Activated naive CD4-positive, alpha-beta T cell treated with anti-CD3 and anti-CD28 coated beads, Interleukin-2, amount 10 ng/mL, durations not matched to agents 7 days and 5 days (primary cell): ENCODE measurements at regions not wholly inside any gene's neighbourhood (a gene's known extent, or its start where the extent isn't known, plus 50 kb on each side); places are given as distances from the start of the nearest gene placed in this dataset.

ENCODE experiments used
- CTCF ChIA-PET: fragments of 350-600 bp; sonication (Branson Sonifier 250); formaldehyde crosslinking; loops from one replicate; lab custom pipeline; 2021; ENCODE audit warnings: antibody characterized with exemption; lab: Charles Lee
- DNase-seq: peaks from one replicate; pipeline ENCODE4 v3.0.0-alpha.2; 2020
- H3K27ac Mint-ChIP-seq: one replicate; pipeline ENCODE4 v1.8.0; 2021; ENCODE audit warnings: mild to moderate bottlenecking, moderate library complexity, mixed read lengths
- H3K27me3 Mint-ChIP-seq: one replicate; pipeline ENCODE4 v1.8.0; 2021; ENCODE audit warnings: mild to moderate bottlenecking, mixed read lengths
- H3K36me3 Mint-ChIP-seq: one replicate; pipeline ENCODE4 v1.8.0; 2021; ENCODE audit warnings: mixed read lengths
- H3K4me1 Mint-ChIP-seq: one replicate; pipeline ENCODE4 v1.8.0; 2021; ENCODE audit warnings: mixed read lengths
- H3K4me3 Mint-ChIP-seq: one replicate; pipeline ENCODE4 v1.8.0; 2021; ENCODE audit warnings: mild to moderate bottlenecking, moderate library complexity, mixed read lengths
- H3K9me3 Mint-ChIP-seq: one replicate; pipeline ENCODE4 v1.8.0; 2021; ENCODE audit warnings: mixed read lengths

- H3K27ac Mint-ChIP-seq: no peak overlapping the region
- no peaks in the 10 kb centered on the region for H3K4me1 Mint-ChIP-seq
- CTCF ChIA-PET: no interaction called here
- no peaks in the 10 kb centered on the region for H3K9me3 Mint-ChIP-seq
- H3K27me3 Mint-ChIP-seq: peaks cover 38% of the 10 kb centered on the region
- H3K36me3 Mint-ChIP-seq: no peaks in the 10 kb centered on the region
- no peak for DNase-seq
- H3K4me3 Mint-ChIP-seq: no peak overlapping the region
Observed at GRCh38 chr6:40732878-40733277, 145.7 kb upstream of the LRFN2 start.

- Mint-ChIP-seq H3K9me3 (no peaks in the 10 kb centered on the region), H3K4me3 (no peak overlapping the region), H3K27ac (no peak overlapping the region), H3K4me1 (no peaks in the 10 kb centered on the region), H3K27me3 (peaks cover 15% of the 10 kb centered on the region), H3K36me3 (no peaks in the 10 kb centered on the region)
- no peak for DNase-seq
- CTCF ChIA-PET: no interaction called here
Observed at GRCh38 chr6:40728643-40729042, 141.5 kb upstream of the LRFN2 start.

- CTCF ChIA-PET: no interaction called here
- no peak overlapping the region for H3K4me3 Mint-ChIP-seq
- no peak for DNase-seq
Observed at GRCh38 chr6:40727271-40727670, 140.1 kb upstream of the LRFN2 start.

GRCh38 chr6:40726853-40727252 is 139.7 kb upstream of the LRFN2 start:
- Mint-ChIP-seq H3K4me3 (no peak overlapping the region), H3K27ac (no peak overlapping the region), H3K36me3 (no peaks in the 10 kb centered on the region), H3K4me1 (no peaks in the 10 kb centered on the region), H3K9me3 (no peaks in the 10 kb centered on the region), H3K27me3 (peaks cover 14% of the 10 kb centered on the region)
- CTCF ChIA-PET: no interaction called here
- no peak for DNase-seq

More at GRCh38 chr6:40727271-40727670, 140.1 kb upstream of the LRFN2 start:
- Mint-ChIP-seq H3K27me3 (peaks cover 14% of the 10 kb centered on the region), H3K9me3 (no peaks in the 10 kb centered on the region), H3K36me3 (no peaks in the 10 kb centered on the region), H3K27ac (no peak overlapping the region), H3K4me1 (no peaks in the 10 kb centered on the region)

- no peak overlapping the region for H3K4me3 Mint-ChIP-seq
- no peaks in the 10 kb centered on the region for H3K36me3 Mint-ChIP-seq
- peaks cover 4% of the 10 kb centered on the region for H3K4me1 Mint-ChIP-seq
- H3K9me3 Mint-ChIP-seq: no peaks in the 10 kb centered on the region
- CTCF ChIA-PET: interaction anchor here (1.4 kb wide), 1 partner anchor 80 kb away, joined by 3 read pairs; no protein-coding TSS in a partner anchor
- peaks cover 13% of the 10 kb centered on the region for H3K27me3 Mint-ChIP-seq
- DNase-seq: no peak
- H3K27ac Mint-ChIP-seq: no peak overlapping the region
Observed at GRCh38 chr6:40725390-40725789, 138.2 kb upstream of the LRFN2 start.

- no peak for DNase-seq
- Mint-ChIP-seq H3K9me3 (no peaks in the 10 kb centered on the region), H3K36me3 (no peaks in the 10 kb centered on the region), H3K4me3 (no peak overlapping the region), H3K4me1 (peaks cover 8% of the 10 kb centered on the region), H3K27ac (no peak overlapping the region), H3K27me3 (peaks cover 8% of the 10 kb centered on the region)
- CTCF ChIA-PET: interaction anchor here (1.4 kb wide), 1 partner anchor 81 kb away, joined by 3 read pairs; no protein-coding TSS in a partner anchor
Observed at GRCh38 chr6:40724886-40725285, 137.7 kb upstream of the LRFN2 start.

GRCh38 chr6:40723967-40724366 is 136.8 kb upstream of the LRFN2 start:
- Mint-ChIP-seq H3K4me3 (no peak overlapping the region), H3K27me3 (peaks cover 4% of the 10 kb centered on the region), H3K27ac (no peak overlapping the region), H3K4me1 (peaks cover 17% of the 10 kb centered on the region), H3K9me3 (no peaks in the 10 kb centered on the region), H3K36me3 (no peaks in the 10 kb centered on the region)
- CTCF ChIA-PET: no interaction called here
- DNase-seq: no peak

GRCh38 chr6:40722553-40723258 is 135.5 kb upstream of the LRFN2 start:
- H3K4me3 Mint-ChIP-seq: no peak overlapping the region
- DNase-seq: no peak
- peaks cover 4% of the 10 kb centered on the region for H3K27me3 Mint-ChIP-seq
- H3K36me3 Mint-ChIP-seq: no peaks in the 10 kb centered on the region
- no peak overlapping the region for H3K27ac Mint-ChIP-seq
- H3K4me1 Mint-ChIP-seq: peaks cover 17% of the 10 kb centered on the region
- H3K9me3 Mint-ChIP-seq: no peaks in the 10 kb centered on the region
- CTCF ChIA-PET: no interaction called here

- CTCF ChIA-PET: no interaction called here
- DNase-seq: no peak
- peaks cover 17% of the 10 kb centered on the region for H3K4me1 Mint-ChIP-seq
- no peak overlapping the region for H3K4me3 Mint-ChIP-seq
- H3K27ac Mint-ChIP-seq: no peak overlapping the region
- H3K27me3 Mint-ChIP-seq: peaks cover 4% of the 10 kb centered on the region
- no peaks in the 10 kb centered on the region for H3K36me3 Mint-ChIP-seq
- no peaks in the 10 kb centered on the region for H3K9me3 Mint-ChIP-seq
Observed at GRCh38 chr6:40722091-40722490, 134.9 kb upstream of the LRFN2 start.

GRCh38 chr6:40721271-40721952 is 134.2 kb upstream of the LRFN2 start:
- H3K36me3 Mint-ChIP-seq: no peaks in the 10 kb centered on the region
- no peak overlapping the region for H3K4me3 Mint-ChIP-seq
- H3K9me3 Mint-ChIP-seq: no peaks in the 10 kb centered on the region
- peaks cover 4% of the 10 kb centered on the region for H3K27me3 Mint-ChIP-seq
- CTCF ChIA-PET: no interaction called here
- no peak for DNase-seq
- H3K27ac Mint-ChIP-seq: no peak overlapping the region
- H3K4me1 Mint-ChIP-seq: peaks cover 17% of the 10 kb centered on the region

- no peaks in the 10 kb centered on the region for H3K9me3 Mint-ChIP-seq
- H3K36me3 Mint-ChIP-seq: no peaks in the 10 kb centered on the region
- CTCF ChIA-PET: no interaction called here
- no peak overlapping the region for H3K4me3 Mint-ChIP-seq
- peaks cover 5% of the 10 kb centered on the region for H3K27me3 Mint-ChIP-seq
- H3K27ac Mint-ChIP-seq: no peak overlapping the region
- H3K4me1 Mint-ChIP-seq: peaks cover 17% of the 10 kb centered on the region
- no peak for DNase-seq
Observed at GRCh38 chr6:40720375-40720748, 133.2 kb upstream of the LRFN2 start.

- Mint-ChIP-seq H3K4me1 (peaks cover 17% of the 10 kb centered on the region), H3K27ac (no peak overlapping the region), H3K9me3 (no peaks in the 10 kb centered on the region), H3K36me3 (no peaks in the 10 kb centered on the region), H3K27me3 (peaks cover 6% of the 10 kb centered on the region), H3K4me3 (no peak overlapping the region)
- no peak for DNase-seq
- CTCF ChIA-PET: no interaction called here
Observed at GRCh38 chr6:40719671-40720374, 132.7 kb upstream of the LRFN2 start.

- no peak overlapping the region for H3K27ac Mint-ChIP-seq
- no peaks in the 10 kb centered on the region for H3K9me3 Mint-ChIP-seq
- CTCF ChIA-PET: no interaction called here
Observed at GRCh38 chr6:40718401-40718800, 131.2 kb upstream of the LRFN2 start.

GRCh38 chr6:40717411-40718057 is 130.4 kb upstream of the LRFN2 start:
- no peak for DNase-seq
- H3K4me1 Mint-ChIP-seq: peaks cover 17% of the 10 kb centered on the region
- H3K4me3 Mint-ChIP-seq: no peak overlapping the region
- H3K27me3 Mint-ChIP-seq: peaks cover 11% of the 10 kb centered on the region
- no peak overlapping the region for H3K27ac Mint-ChIP-seq
- CTCF ChIA-PET: no interaction called here
- no peaks in the 10 kb centered on the region for H3K36me3 Mint-ChIP-seq
- H3K9me3 Mint-ChIP-seq: no peaks in the 10 kb centered on the region

More at GRCh38 chr6:40718401-40718800, 131.2 kb upstream of the LRFN2 start:
- Mint-ChIP-seq H3K4me1 (peaks cover 17% of the 10 kb centered on the region), H3K27me3 (peaks cover 11% of the 10 kb centered on the region), H3K4me3 (no peak overlapping the region), H3K36me3 (no peaks in the 10 kb centered on the region)
- DNase-seq: no peak
